AG09309 (cell line): ENCODE measurements at regions not wholly inside any gene's neighbourhood (a gene's known extent, or its start where the extent isn't known, plus 50 kb on each side); places are given as distances from the start of the nearest gene placed in this dataset.

Experiments
- DNase-seq: peaks from one replicate; pipeline ENCODE4 v3.0.0-alpha.2; 2010; ENCODE audit warnings: low read depth
- H3K4me3 ChIP-seq: 2 replicates; pipeline ENCODE4 v1.5.1; 2011; ENCODE audit warnings: mild to moderate bottlenecking, low read depth, low read length, moderate library complexity; ENCODE audit not compliant: control insufficient read depth
- CTCF ChIP-seq: IDR thresholded peaks from 2 replicates; pipeline ENCODE4 v1.5.1; 2011; ENCODE audit warnings: mild to moderate bottlenecking, low read depth, low read length, inconsistent platforms; ENCODE audit not compliant: insufficient read depth, control insufficient read depth; ENCODE audit errors: missing control alignments

- no peak overlapping the region for H3K4me3 ChIP-seq
- no peak for DNase-seq
- no peak for TF ChIP-seq CTCF
Measured at GRCh38 chrX:43500246-43500645, 155.9 kb upstream of the MAOA start.

- no peak overlapping the region for H3K4me3 ChIP-seq
- TF ChIP-seq CTCF: no peak
- DNase-seq: no peak
Measured at GRCh38 chrX:43500996-43501694, 155.0 kb upstream of the MAOA start.

- no peak for DNase-seq
- no peak overlapping the region for H3K4me3 ChIP-seq
- TF ChIP-seq CTCF: no peak
Measured at GRCh38 chrX:43504394-43504793, 151.7 kb upstream of the MAOA start.

GRCh38 chrX:43505769-43506168, 150.3 kb upstream of the MAOA start:
- no peak for TF ChIP-seq CTCF
- no peak overlapping the region for H3K4me3 ChIP-seq
- DNase-seq: no peak

GRCh38 chrX:43508694-43509093, 147.4 kb upstream of the MAOA start:
- DNase-seq: no peak
- no peak for TF ChIP-seq CTCF
- no peak overlapping the region for H3K4me3 ChIP-seq

- no peak for DNase-seq
- H3K4me3 ChIP-seq: no peak overlapping the region
- TF ChIP-seq CTCF: no peak
Measured at GRCh38 chrX:43510209-43510608, 145.9 kb upstream of the MAOA start.
